Astrocyte (in vitro differentiated cells and primary cell): ENCODE measurements at regions not wholly inside any gene's neighbourhood (a gene's known extent, or its start where the extent isn't known, plus 50 kb on each side); places are given as distances from the start of the nearest gene placed in this dataset.

Experiments used
- DNase-seq: peaks from one replicate; pipeline ENCODE4 v3.0.0-alpha.2; 2010; ENCODE audit warnings: low read depth
- FAIRE-seq: peaks from 2 replicates; lab custom pipeline; 2011; peaks lifted over from hg19 to GRCh38; lab: Jason Lieb, UNC
- H2AFZ ChIP-seq: 2 replicates; pipeline ENCODE4 v1.6.0; 2012; ENCODE audit warnings: low read depth, low read length, inconsistent platforms
- H3K27ac ChIP-seq: 2 replicates; pipeline ENCODE4 v1.5.1; 2011; ENCODE audit warnings: low read depth, low read length, inconsistent platforms
- H3K27me3 ChIP-seq: 2 replicates; pipeline ENCODE4 v1.6.0; 2011; ENCODE audit warnings: low read length, inconsistent platforms; ENCODE audit not compliant: insufficient read depth
- H3K36me3 ChIP-seq: 2 replicates; pipeline ENCODE4 v1.5.1; 2011; ENCODE audit warnings: low read length, inconsistent platforms; ENCODE audit not compliant: insufficient read depth
- H3K4me1 ChIP-seq: 2 replicates; pipeline ENCODE4 v1.5.1; 2011; ENCODE audit warnings: low read length, inconsistent platforms; ENCODE audit not compliant: insufficient read depth
- H3K4me2 ChIP-seq: 2 replicates; pipeline ENCODE4 v1.6.0; 2012; ENCODE audit warnings: low read length, inconsistent platforms
- H3K4me3 ChIP-seq: 2 replicates; pipeline ENCODE4 v1.5.1; 2011; ENCODE audit warnings: low read depth, mild to moderate bottlenecking, low read length, inconsistent platforms; ENCODE audit not compliant: insufficient read depth
- H3K79me2 ChIP-seq: 2 replicates; pipeline ENCODE4 v1.6.0; 2012; ENCODE audit warnings: mild to moderate bottlenecking, low read length, inconsistent platforms; ENCODE audit not compliant: insufficient read depth
- H3K9ac ChIP-seq: 2 replicates; pipeline ENCODE4 v1.6.0; 2012; ENCODE audit warnings: mild to moderate bottlenecking, low read length, inconsistent platforms
- H3K9me3 ChIP-seq: 2 replicates; pipeline ENCODE4 v1.5.1; 2012; ENCODE audit warnings: low read depth, mild to moderate bottlenecking, low read length, inconsistent platforms; ENCODE audit not compliant: insufficient read depth
- H4K20me1 ChIP-seq: 2 replicates; pipeline ENCODE4 v1.6.0; 2012; ENCODE audit warnings: low read length, inconsistent platforms; ENCODE audit not compliant: insufficient read depth
- H3K27ac Mint-ChIP-seq: one replicate; pipeline ENCODE4 v1.8.0; 2021; ENCODE audit warnings: mild to moderate bottlenecking, mixed read lengths; ENCODE audit not compliant: unreplicated experiment
- H3K27me3 Mint-ChIP-seq: one replicate; pipeline ENCODE4 v1.8.0; 2021; ENCODE audit warnings: low read depth, mixed read lengths; ENCODE audit not compliant: unreplicated experiment
- H3K36me3 Mint-ChIP-seq: one replicate; pipeline ENCODE4 v1.8.0; 2021; ENCODE audit warnings: low read depth, mixed read lengths; ENCODE audit not compliant: unreplicated experiment
- H3K4me1 Mint-ChIP-seq: one replicate; pipeline ENCODE4 v1.8.0; 2021; ENCODE audit warnings: low read depth, mixed read lengths; ENCODE audit not compliant: unreplicated experiment
- H3K4me3 Mint-ChIP-seq: one replicate; pipeline ENCODE4 v1.8.0; 2021; ENCODE audit warnings: mild to moderate bottlenecking, moderate library complexity, mixed read lengths; ENCODE audit not compliant: unreplicated experiment
- H3K9me3 Mint-ChIP-seq: one replicate; pipeline ENCODE4 v1.8.0; 2021; ENCODE audit warnings: mild to moderate bottlenecking, mixed read lengths; ENCODE audit not compliant: unreplicated experiment
- CTCF ChIP-seq: IDR thresholded peaks from 2 replicates; pipeline ENCODE4 v1.5.1; 2011; ENCODE audit warnings: low read depth, mild to moderate bottlenecking, inconsistent platforms, low read length, moderate library complexity; ENCODE audit not compliant: insufficient read depth
- EZH2 ChIP-seq: IDR thresholded peaks from 2 replicates; pipeline ENCODE4 v1.6.1; 2012; ENCODE audit warnings: mild to moderate bottlenecking, low read length, inconsistent platforms; ENCODE audit not compliant: insufficient read depth

GRCh38 chr2:80947601-80948130 lies 643.1 kb upstream of the LRRTM1 start:
- no peak overlapping the region for H2AFZ ChIP-seq
- peaks cover 3% of the 10 kb centered on the region for H3K9me3 ChIP-seq
- DNase-seq (no peak), FAIRE-seq (no peak)
- Mint-ChIP-seq H3K27me3 (no peaks in the 10 kb centered on the region), H3K4me3 (no peak overlapping the region), H3K4me1 (peaks cover 2% of the 10 kb centered on the region), H3K27ac (no peak overlapping the region), H3K36me3 (no peaks in the 10 kb centered on the region), H3K9me3 (no peaks in the 10 kb centered on the region)
- no peak overlapping the region for H3K27ac ChIP-seq
- H3K36me3 ChIP-seq: no peaks in the 10 kb centered on the region
- no peak for TF ChIP-seq EZH2
- no peaks in the 10 kb centered on the region for H3K79me2 ChIP-seq
- H4K20me1 ChIP-seq: no peaks in the 10 kb centered on the region
- no peak overlapping the region for H3K4me2 ChIP-seq
- H3K27me3 ChIP-seq: no peaks in the 10 kb centered on the region
- H3K4me3 ChIP-seq: no peak overlapping the region
- H3K9ac ChIP-seq: no peak overlapping the region
- H3K4me1 ChIP-seq: no peaks in the 10 kb centered on the region

GRCh38 chr2:80943487-80943886 lies 638.9 kb upstream of the LRRTM1 start:
- TF ChIP-seq CTCF: no peak
- TF ChIP-seq EZH2: no peak
- FAIRE-seq (no peak), DNase-seq (no peak)
- Mint-ChIP-seq H3K36me3 (no peaks in the 10 kb centered on the region), H3K27me3 (no peaks in the 10 kb centered on the region), H3K27ac (no peak overlapping the region), H3K9me3 (no peaks in the 10 kb centered on the region), H3K4me3 (no peak overlapping the region), H3K4me1 (peaks cover 2% of the 10 kb centered on the region)
- H2AFZ ChIP-seq: no peak overlapping the region
- no peak overlapping the region for H3K4me2 ChIP-seq
- H3K36me3 ChIP-seq: no peaks in the 10 kb centered on the region
- H3K4me1 ChIP-seq: no peaks in the 10 kb centered on the region
- no peaks in the 10 kb centered on the region for H4K20me1 ChIP-seq
- no peak overlapping the region for H3K27ac ChIP-seq
- H3K27me3 ChIP-seq: no peaks in the 10 kb centered on the region
- H3K9ac ChIP-seq: no peak overlapping the region
- peaks cover 5% of the 10 kb centered on the region for H3K9me3 ChIP-seq
- H3K4me3 ChIP-seq: no peak overlapping the region
- H3K79me2 ChIP-seq: no peaks in the 10 kb centered on the region

GRCh38 chr2:80942766-80943165 lies 638.2 kb upstream of the LRRTM1 start:
- Histone ChIP-seq H3K4me2 (no peak overlapping the region), H3K4me3 (no peak overlapping the region), H3K9me3 (peaks cover 5% of the 10 kb centered on the region), H3K79me2 (no peaks in the 10 kb centered on the region), H4K20me1 (no peaks in the 10 kb centered on the region), H3K36me3 (no peaks in the 10 kb centered on the region), H3K27me3 (no peaks in the 10 kb centered on the region), H2AFZ (no peak overlapping the region), H3K9ac (no peak overlapping the region), H3K27ac (no peak overlapping the region), H3K4me1 (no peaks in the 10 kb centered on the region)
- no peak overlapping the region for H3K4me3 Mint-ChIP-seq
- H3K4me1 Mint-ChIP-seq: peaks cover 2% of the 10 kb centered on the region
- no peaks in the 10 kb centered on the region for H3K9me3 Mint-ChIP-seq
- H3K27ac Mint-ChIP-seq: no peak overlapping the region
- TF ChIP-seq EZH2: no peak
- no peak for TF ChIP-seq CTCF
- FAIRE-seq: no peak
- H3K36me3 Mint-ChIP-seq: no peaks in the 10 kb centered on the region
- H3K27me3 Mint-ChIP-seq: no peaks in the 10 kb centered on the region
- no peak for DNase-seq
